Mesendoderm (in vitro differentiated cells): ENCODE measurements at regions not wholly inside any gene's neighbourhood (a gene's known extent, or its start where the extent isn't known, plus 50 kb on each side); places are given as distances from the start of the nearest gene placed in this dataset.

Experiments
- DNase-seq: peaks from one replicate; pipeline ENCODE4 v3.0.0; 2013
- H2AK5ac ChIP-seq: 2 replicates; pipeline ENCODE4 v1.6.1; 2013; ENCODE audit warnings: low read length, inconsistent platforms
- H2BK120ac ChIP-seq: 2 replicates; pipeline ENCODE4 v1.6.1; 2013; ENCODE audit warnings: low read depth, mild to moderate bottlenecking, low read length, moderate library complexity, mixed read lengths
- H2BK15ac ChIP-seq: replicated peaks from 2 replicates; pipeline ENCODE4 v1.6.1; 2013; ENCODE audit warnings: low read depth, mild to moderate bottlenecking, moderate library complexity
- H2BK5ac ChIP-seq: 2 replicates; pipeline ENCODE4 v1.6.1; 2013; ENCODE audit warnings: low read length, inconsistent platforms
- H3K18ac ChIP-seq: 2 replicates; pipeline ENCODE4 v1.6.1; 2013; ENCODE audit warnings: mild to moderate bottlenecking, low read length, mixed read lengths
- H3K23ac ChIP-seq: one replicate; pipeline ENCODE4 v1.6.1; 2013; ENCODE audit warnings: low read length
- H3K27ac ChIP-seq: 2 replicates; pipeline ENCODE4 v1.5.1; 2013; ENCODE audit warnings: low read depth, mild to moderate bottlenecking, inconsistent platforms, low read length, moderate library complexity
- H3K27me3 ChIP-seq: 2 replicates; pipeline ENCODE4 v1.6.1; 2013; ENCODE audit warnings: low read length, control low read depth, mild to moderate bottlenecking, inconsistent platforms; ENCODE audit not compliant: insufficient read depth, poor library complexity
- H3K36me3 ChIP-seq: 2 replicates; pipeline ENCODE4 v1.6.1; 2013; ENCODE audit warnings: low read length, inconsistent platforms; ENCODE audit not compliant: control insufficient read depth, insufficient read depth
- H3K4ac ChIP-seq: one replicate; pipeline ENCODE4 v1.6.1; 2013; ENCODE audit warnings: low read depth, mild to moderate bottlenecking, low read length, moderate library complexity
- H3K4me1 ChIP-seq: 2 replicates; pipeline ENCODE4 v1.6.1; 2013; ENCODE audit warnings: low read depth, low read length, inconsistent platforms; ENCODE audit not compliant: control insufficient read depth
- H3K4me2 ChIP-seq: 2 replicates; pipeline ENCODE4 v1.6.1; 2013; ENCODE audit warnings: low read length
- H3K4me3 ChIP-seq: 2 replicates; pipeline ENCODE4 v1.5.1; 2013; ENCODE audit warnings: mild to moderate bottlenecking, low read length
- H3K56ac ChIP-seq: one replicate; pipeline ENCODE4 v1.6.1; 2013; ENCODE audit warnings: low read length
- H3K79me1 ChIP-seq: 2 replicates; pipeline ENCODE4 v1.6.1; 2013; ENCODE audit warnings: low read length, inconsistent platforms
- H3K79me2 ChIP-seq: 2 replicates; pipeline ENCODE4 v1.6.1; 2013; ENCODE audit warnings: mild to moderate bottlenecking, low read length; ENCODE audit not compliant: control insufficient read depth, insufficient read depth
- H3K9ac ChIP-seq: 2 replicates; pipeline ENCODE4 v1.6.1; 2013; ENCODE audit warnings: low read length, inconsistent platforms
- H4K5ac ChIP-seq: one replicate; pipeline ENCODE4 v1.6.1; 2013; ENCODE audit warnings: low read length
- H4K8ac ChIP-seq: one replicate; pipeline ENCODE4 v1.6.1; 2013; ENCODE audit warnings: low read depth, mild to moderate bottlenecking, control low read depth, low read length, moderate library complexity
- WGBS: extraction: QIAGEN DNeasy Blood & Tissue Kit; methylation state at CpG from one replicate; pipeline ENCODE4 v1.1.7; 2013; ENCODE audit warnings: low lambda C conversion rate, missing lambda C conversion rate; ENCODE audit not compliant: insufficient coverage; ENCODE audit errors: extremely low coverage; 5-methylcytosine and 5-hydroxymethylcytosine counted together

DNA sequence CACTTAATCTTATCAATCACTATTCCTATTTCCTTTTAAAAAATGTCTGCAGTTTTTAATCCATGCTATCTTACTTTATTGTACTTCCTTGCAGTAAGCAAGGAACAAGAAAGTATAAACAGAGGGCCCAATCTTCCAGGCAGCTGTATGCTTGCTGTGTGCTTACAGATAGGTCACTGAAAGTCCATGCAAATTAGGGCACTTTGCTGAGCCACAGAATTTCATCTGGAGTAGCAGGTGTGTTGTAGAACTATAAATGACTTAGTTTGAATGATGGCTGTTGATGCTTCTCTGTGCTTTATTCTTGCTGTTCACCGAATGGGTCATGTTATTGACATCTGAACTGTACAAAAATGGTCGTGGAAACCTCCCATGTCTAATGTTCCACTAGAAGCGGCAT, 154.6 kb downstream of the ATOH1 start:
- no peak overlapping the region for H3K56ac ChIP-seq
- no peak overlapping the region for H2AK5ac ChIP-seq
- H3K79me2 ChIP-seq = no peaks in the 10 kb centered on the region
- H4K5ac ChIP-seq = no peak overlapping the region
- H3K27me3 ChIP-seq = no peaks in the 10 kb centered on the region
- H3K18ac ChIP-seq = no peak overlapping the region
- no peak overlapping the region for H3K27ac ChIP-seq
- H3K36me3 ChIP-seq = no peaks in the 10 kb centered on the region
- H3K79me1 ChIP-seq = no peaks in the 10 kb centered on the region
- no peak for DNase-seq
- no peak overlapping the region for H3K4me3 ChIP-seq
- no peak overlapping the region for H2BK120ac ChIP-seq
- no peak overlapping the region for H4K8ac ChIP-seq
- no peak overlapping the region for H3K9ac ChIP-seq
- no peak overlapping the region for H3K4me2 ChIP-seq
- no peak overlapping the region for H2BK5ac ChIP-seq
- no peak overlapping the region for H3K4ac ChIP-seq
- no peaks in the 10 kb centered on the region for H3K4me1 ChIP-seq
- H3K23ac ChIP-seq = no peak overlapping the region
- no peak overlapping the region for H2BK15ac ChIP-seq
- WGBS = no CpG with 5 or more reads among the region's 3 CpGs

DNA sequence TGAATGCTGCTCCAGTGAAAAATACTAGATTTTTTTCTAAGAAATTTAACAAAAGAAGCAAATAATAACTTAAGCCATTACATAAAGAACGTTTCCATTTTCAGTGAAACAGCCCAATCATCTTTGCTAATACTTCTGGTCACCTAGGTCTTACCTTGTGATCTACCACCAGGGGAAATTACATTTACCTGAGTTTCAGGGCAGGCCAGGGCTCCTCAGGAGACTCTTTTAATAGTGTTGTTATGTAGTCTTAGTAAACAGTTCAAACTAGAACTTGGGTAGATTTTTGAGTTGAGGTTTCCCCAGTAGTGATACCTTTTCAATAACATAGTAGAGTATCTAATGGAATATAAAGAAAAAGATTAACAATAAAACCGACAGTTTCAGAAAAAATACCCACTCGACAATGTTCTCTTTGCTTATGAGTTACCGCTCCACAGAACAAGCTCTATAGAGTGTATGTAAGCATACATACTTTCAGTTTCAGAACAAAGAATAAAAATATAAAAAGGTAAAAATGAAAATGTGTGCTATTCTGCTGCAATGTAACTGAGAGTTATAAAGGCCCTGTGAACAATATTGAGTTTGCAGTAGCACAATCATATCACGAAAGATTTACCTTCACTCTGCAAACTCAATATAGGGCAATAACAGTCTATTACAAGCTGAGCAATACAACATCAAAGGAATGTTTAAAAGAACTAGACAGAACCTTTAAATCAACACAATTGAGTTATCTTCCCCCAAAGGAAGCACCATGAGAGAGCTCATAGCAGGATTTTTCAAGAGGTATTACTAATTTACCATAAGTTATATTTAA, 165.8 kb downstream of the ATOH1 start:
- Histone ChIP-seq H2AK5ac (no peak overlapping the region), H4K5ac (no peak overlapping the region), H3K4me2 (no peak overlapping the region), H2BK5ac (no peak overlapping the region), H2BK120ac (no peak overlapping the region), H3K27ac (no peak overlapping the region), H3K4me3 (no peak overlapping the region), H3K79me1 (no peaks in the 10 kb centered on the region), H3K36me3 (no peaks in the 10 kb centered on the region), H3K23ac (no peak overlapping the region), H3K27me3 (no peaks in the 10 kb centered on the region), H3K56ac (no peak overlapping the region), H3K9ac (no peak overlapping the region), H3K18ac (no peak overlapping the region), H4K8ac (no peak overlapping the region), H3K79me2 (no peaks in the 10 kb centered on the region), H2BK15ac (no peak overlapping the region), H3K4me1 (no peaks in the 10 kb centered on the region), H3K4ac (no peak overlapping the region)
- no CpG with 5 or more reads among the region's 5 CpGs for WGBS
- DNase-seq = no peak

DNA sequence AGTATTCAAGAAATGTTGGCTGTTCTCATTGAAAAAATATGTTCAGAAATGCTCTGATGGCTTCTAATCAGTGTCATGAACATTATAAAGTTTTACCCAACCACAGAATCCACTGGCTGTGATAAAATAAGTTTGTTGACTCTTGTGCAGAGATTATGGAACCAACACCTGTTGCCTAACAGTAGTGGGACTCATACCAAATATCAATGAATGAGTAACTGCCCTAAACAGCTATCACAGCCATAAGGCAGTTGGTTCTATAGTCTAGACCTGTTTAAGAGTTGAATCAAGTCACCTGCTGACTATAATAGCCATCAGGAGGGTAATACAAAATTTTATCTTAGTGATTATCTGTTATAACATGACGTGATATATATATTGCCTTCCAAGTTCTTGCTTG, 168.3 kb downstream of the ATOH1 start:
- H2BK15ac ChIP-seq = no peak overlapping the region
- no peak overlapping the region for H3K4me2 ChIP-seq

DNA sequence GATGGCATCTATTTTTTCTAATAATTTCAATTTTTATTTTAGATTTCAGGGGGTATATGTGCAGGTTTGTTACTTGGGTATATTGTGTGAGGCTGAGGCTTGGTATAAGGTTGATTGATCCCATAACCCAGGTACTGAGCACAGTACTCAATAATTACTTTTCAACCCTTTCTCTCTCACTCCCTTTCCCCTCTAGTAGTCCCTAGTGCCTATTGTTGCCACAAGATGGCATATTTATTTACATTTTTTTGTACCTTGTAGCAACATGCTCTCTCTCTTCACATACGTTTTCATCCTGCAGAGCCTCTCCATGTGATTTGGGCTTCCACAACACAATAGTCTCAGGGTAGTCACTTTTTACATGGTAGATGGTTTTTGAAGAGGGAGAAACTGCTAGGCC, 172.0 kb downstream of the ATOH1 start:
- Histone ChIP-seq H3K4ac (no peak overlapping the region), H3K18ac (no peak overlapping the region), H2BK120ac (no peak overlapping the region), H3K79me2 (no peaks in the 10 kb centered on the region), H3K27me3 (no peaks in the 10 kb centered on the region), H3K9ac (no peak overlapping the region), H4K8ac (no peak overlapping the region), H3K4me2 (no peak overlapping the region), H4K5ac (no peak overlapping the region), H2BK15ac (no peak overlapping the region), H3K56ac (no peak overlapping the region), H3K36me3 (no peaks in the 10 kb centered on the region), H3K79me1 (no peaks in the 10 kb centered on the region), H2BK5ac (no peak overlapping the region), H3K23ac (no peak overlapping the region), H3K27ac (no peak overlapping the region), H3K4me1 (no peaks in the 10 kb centered on the region), H3K4me3 (no peak overlapping the region), H2AK5ac (no peak overlapping the region)
- no CpG with 5 or more reads among the region's 1 CpG for WGBS
- DNase-seq = peak; percentile 10

More for the DNA sequence above, 168.3 kb downstream of the ATOH1 start:
- no peak overlapping the region for H3K27ac ChIP-seq
- H3K79me2 ChIP-seq = no peaks in the 10 kb centered on the region
- H3K27me3 ChIP-seq = no peaks in the 10 kb centered on the region
- WGBS = no CpG with 5 or more reads among the region's 1 CpG
- H4K5ac ChIP-seq = no peak overlapping the region
- no peak overlapping the region for H3K9ac ChIP-seq
- H3K4me1 ChIP-seq = no peaks in the 10 kb centered on the region
- H3K4me3 ChIP-seq = no peak overlapping the region
- H3K23ac ChIP-seq = no peak overlapping the region
- no peak overlapping the region for H3K56ac ChIP-seq
- H3K79me1 ChIP-seq = no peaks in the 10 kb centered on the region
- no peak overlapping the region for H3K4ac ChIP-seq
- H2AK5ac ChIP-seq = no peak overlapping the region
- H2BK5ac ChIP-seq = no peak overlapping the region
- no peak overlapping the region for H2BK120ac ChIP-seq
- DNase-seq = no peak
- no peak overlapping the region for H3K18ac ChIP-seq
- H3K36me3 ChIP-seq = no peaks in the 10 kb centered on the region
- H4K8ac ChIP-seq = no peak overlapping the region

DNA sequence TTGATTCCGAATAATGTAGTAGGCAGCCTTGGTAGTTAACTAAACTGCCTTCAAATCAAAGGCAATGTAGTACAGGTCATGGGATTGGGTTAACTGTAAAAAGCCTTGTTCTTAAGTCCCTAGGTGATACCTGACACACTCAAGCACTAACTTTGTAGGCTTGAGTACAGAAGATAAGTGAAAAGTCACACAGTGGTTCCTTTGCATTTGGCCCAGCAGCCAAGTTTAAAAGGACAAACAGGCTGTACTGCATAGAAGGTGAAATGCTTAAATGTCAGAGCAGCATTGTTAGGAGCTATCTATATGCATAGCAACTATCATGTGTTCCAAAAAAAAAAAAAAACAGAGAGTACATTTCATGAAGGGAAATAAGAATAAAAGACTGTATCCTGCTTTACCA, 178.4 kb downstream of the ATOH1 start:
- H3K4ac ChIP-seq = no peak overlapping the region
- no peak overlapping the region for H3K4me3 ChIP-seq
- no peak overlapping the region for H3K4me2 ChIP-seq
- no peak for DNase-seq
- no peak overlapping the region for H3K18ac ChIP-seq
- no peaks in the 10 kb centered on the region for H3K4me1 ChIP-seq
- H2BK5ac ChIP-seq = no peak overlapping the region
- H4K8ac ChIP-seq = no peak overlapping the region
- no peak overlapping the region for H2AK5ac ChIP-seq
- no peaks in the 10 kb centered on the region for H3K27me3 ChIP-seq
- no peak overlapping the region for H4K5ac ChIP-seq
- no peaks in the 10 kb centered on the region for H3K79me2 ChIP-seq
- WGBS = no CpG with 5 or more reads among the region's 1 CpG
- no peaks in the 10 kb centered on the region for H3K36me3 ChIP-seq
- H3K56ac ChIP-seq = no peak overlapping the region
- H3K27ac ChIP-seq = no peak overlapping the region
- H2BK15ac ChIP-seq = no peak overlapping the region
- no peaks in the 10 kb centered on the region for H3K79me1 ChIP-seq
- no peak overlapping the region for H3K23ac ChIP-seq
- H2BK120ac ChIP-seq = no peak overlapping the region
- no peak overlapping the region for H3K9ac ChIP-seq

DNA sequence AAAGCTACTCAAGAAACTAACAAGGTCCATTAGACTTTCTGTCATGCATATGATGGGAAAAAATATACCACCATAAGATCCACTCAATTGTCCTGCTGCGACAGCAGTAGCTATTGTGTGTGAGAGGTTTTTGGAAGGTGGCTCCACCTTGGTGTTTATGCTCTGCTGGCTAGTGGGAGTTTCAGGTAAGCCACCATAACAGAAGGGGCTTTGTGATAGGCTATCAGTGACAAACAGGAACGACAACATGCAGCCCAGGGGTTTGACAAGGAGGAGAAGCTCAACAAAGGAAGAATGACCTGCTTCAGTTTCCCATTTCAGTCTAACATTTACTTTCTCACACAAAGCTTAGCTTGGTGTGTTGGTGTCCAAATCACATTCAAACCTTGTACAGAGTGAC, 182.6 kb downstream of the ATOH1 start:
- no CpG with 5 or more reads among the region's 2 CpGs for WGBS
- H3K27ac ChIP-seq = no peak overlapping the region

More for the DNA sequence above, 182.6 kb downstream of the ATOH1 start:
- Histone ChIP-seq H3K27me3 (no peaks in the 10 kb centered on the region), H3K4me2 (no peak overlapping the region), H2BK5ac (no peak overlapping the region), H4K5ac (no peak overlapping the region), H2AK5ac (no peak overlapping the region), H2BK120ac (no peak overlapping the region), H3K36me3 (no peaks in the 10 kb centered on the region), H3K56ac (no peak overlapping the region), H3K23ac (no peak overlapping the region), H3K4me3 (no peak overlapping the region), H4K8ac (no peak overlapping the region), H3K79me2 (no peaks in the 10 kb centered on the region), H3K79me1 (no peaks in the 10 kb centered on the region), H3K9ac (no peak overlapping the region), H3K4me1 (no peaks in the 10 kb centered on the region), H3K18ac (no peak overlapping the region), H2BK15ac (no peak overlapping the region), H3K4ac (no peak overlapping the region)
- DNase-seq = peak; percentile 22
